ENCODE measurements at regions not wholly inside any gene's neighbourhood (a gene's known extent, or its start where the extent isn't known, plus 50 kb on each side); places are given as distances from the start of the nearest gene placed in this dataset.

DNA sequence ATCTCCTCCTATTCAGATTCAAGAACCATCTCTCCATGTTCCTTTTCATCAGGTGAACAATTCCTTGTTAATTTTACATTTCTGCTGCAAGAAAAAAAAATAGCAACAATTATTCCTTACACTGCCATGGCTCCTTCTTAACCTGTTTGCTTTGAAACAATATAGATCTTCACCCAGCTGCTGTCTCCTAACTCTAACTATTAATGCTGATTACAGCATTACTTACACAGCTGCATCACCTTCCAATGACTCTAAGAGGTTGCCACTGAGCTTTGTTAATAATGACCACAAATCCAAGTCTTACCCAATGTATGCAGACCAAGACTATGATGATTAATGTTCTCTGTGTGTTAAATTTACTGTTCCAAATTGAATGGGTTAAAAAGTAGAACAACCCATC lies 541.4 kb downstream of the TOX3 start:
- TF ChIP-seq SOX13 (IDR thresholded peaks at IDR 0.05) (no peak), SOX13 (CRISPR knock-in tag; conservative IDR thresholded peaks at IDR 0.05 in 1 of 2, IDR thresholded peaks at IDR 0.05 in 1 of 2) (no peak), ARNT (IDR thresholded peaks at IDR 0.05) (no peak), CTCF (CRISPR knock-in tag; IDR thresholded peaks at IDR 0.05) (no peak), FOXM1 (CRISPR knock-in tag; IDR thresholded peaks at IDR 0.05) (no peak)
